HepG2 (cell line): ENCODE measurements at regions not wholly inside any gene's neighbourhood (a gene's known extent, or its start where the extent isn't known, plus 50 kb on each side); places are given as distances from the start of the nearest gene placed in this dataset.

Experiments
- EP300 ChIP-seq, 3 experiments: sonication (generic) in 1 of 3; formaldehyde crosslinking in 1 of 3; IDR thresholded peaks; 2 replicates each; pipeline versions ENCODE4 v1.5.1 to v1.6.1; 2011 to 2020; ENCODE audit warnings: low read depth in 2 of 3, low read length in 2 of 3, borderline replicate concordance in 1 of 3, improper control_type of control experiment in 1 of 3, mild to moderate bottlenecking in 1 of 3, missing genetic modification reagents in 1 of 3, moderate library complexity in 1 of 3
- KDM4B ChIP-seq: sonication (generic); formaldehyde crosslinking; IDR thresholded peaks from 2 replicates; pipeline ENCODE4 v1.4.0; 2020; ENCODE audit warnings: missing genetic modification reagents
- NR2F2 ChIP-seq: IDR thresholded peaks from 2 replicates; pipeline ENCODE4 v1.6.1; 2012; ENCODE audit warnings: low read depth, inconsistent platforms, borderline replicate concordance
- POLR2A ChIP-seq, 2 experiments: IDR thresholded peaks; 2 replicates each; pipeline ENCODE4 v1.6.1; 2011; ENCODE audit warnings: low read depth in 2 of 2, low read length in 2 of 2, mild to moderate bottlenecking in 1 of 2, moderate library complexity in 1 of 2; ENCODE audit not compliant: insufficient read depth in 1 of 2
- RBAK ChIP-seq: sonication (generic); formaldehyde crosslinking; IDR thresholded peaks from 2 replicates; pipeline ENCODE4 v1.5.1; 2020; ENCODE audit warnings: mild to moderate bottlenecking, missing genetic modification reagents
- ZFX ChIP-seq: sonication (generic); formaldehyde crosslinking; IDR thresholded peaks from 2 replicates; pipeline ENCODE4 v1.4.0; 2020; ENCODE audit warnings: mild to moderate bottlenecking, low read depth, missing genetic modification reagents, moderate library complexity
- ZNF274 ChIP-seq: sonication (generic); formaldehyde crosslinking; IDR thresholded peaks from 2 replicates; pipeline ENCODE4 v1.5.1; 2020; ENCODE audit warnings: mild to moderate bottlenecking, missing genetic modification reagents
- ZNF296 ChIP-seq: sonication (generic); formaldehyde crosslinking; conservative IDR thresholded peaks from 2 replicates; pipeline ENCODE4 v1.5.0; 2020; ENCODE audit warnings: mild to moderate bottlenecking, missing genetic modification reagents
- ZNF7 ChIP-seq: IDR thresholded peaks from 2 replicates; pipeline ENCODE4 v1.6.1; 2016; ENCODE audit warnings: missing biosample characterization, missing genetic modification reagents
- TF ChIP-seq, protein P1 (sequence below): sonication (generic); formaldehyde crosslinking; IDR thresholded peaks from 2 replicates; pipeline ENCODE4 v1.5.0; 2020; ENCODE audit warnings: mild to moderate bottlenecking, missing genetic modification reagents, moderate library complexity
- TF ChIP-seq, protein P2 (sequence below): sonication (generic); formaldehyde crosslinking; IDR thresholded peaks from 2 replicates; pipeline ENCODE4 v1.4.0; 2020; ENCODE audit warnings: missing genetic modification reagents
- TF ChIP-seq, protein P3 (sequence below): sonication (generic); formaldehyde crosslinking; conservative IDR thresholded peaks from 2 replicates; pipeline ENCODE4 v1.4.0; 2020; ENCODE audit warnings: missing genetic modification reagents
- TF ChIP-seq, protein P4 (sequence below): sonication (generic); IDR thresholded peaks from 2 replicates; pipeline ENCODE4 v1.6.1; 2016; ENCODE audit warnings: low read depth, borderline replicate concordance

DNA sequence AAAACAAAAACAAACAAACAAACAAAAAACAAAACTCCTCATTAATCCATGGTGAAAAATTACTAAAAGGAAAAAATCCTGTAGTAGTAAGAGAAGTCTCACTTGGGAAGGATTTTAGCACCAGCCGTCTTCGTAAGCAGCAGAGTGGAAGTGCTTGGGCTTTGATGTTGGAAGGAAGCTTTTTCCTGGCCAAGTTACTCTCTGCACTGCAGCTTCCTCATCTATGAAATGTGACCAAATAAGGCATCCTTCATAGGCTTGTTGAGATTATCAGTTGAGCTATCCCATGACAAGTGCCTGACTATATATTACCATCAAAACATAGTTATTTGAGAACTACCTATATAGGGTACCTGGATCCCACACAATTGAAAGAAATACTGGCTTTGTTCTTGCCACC, 436.4 kb upstream of the ONECUT1 start:
- TF ChIP-seq, protein P1, sequence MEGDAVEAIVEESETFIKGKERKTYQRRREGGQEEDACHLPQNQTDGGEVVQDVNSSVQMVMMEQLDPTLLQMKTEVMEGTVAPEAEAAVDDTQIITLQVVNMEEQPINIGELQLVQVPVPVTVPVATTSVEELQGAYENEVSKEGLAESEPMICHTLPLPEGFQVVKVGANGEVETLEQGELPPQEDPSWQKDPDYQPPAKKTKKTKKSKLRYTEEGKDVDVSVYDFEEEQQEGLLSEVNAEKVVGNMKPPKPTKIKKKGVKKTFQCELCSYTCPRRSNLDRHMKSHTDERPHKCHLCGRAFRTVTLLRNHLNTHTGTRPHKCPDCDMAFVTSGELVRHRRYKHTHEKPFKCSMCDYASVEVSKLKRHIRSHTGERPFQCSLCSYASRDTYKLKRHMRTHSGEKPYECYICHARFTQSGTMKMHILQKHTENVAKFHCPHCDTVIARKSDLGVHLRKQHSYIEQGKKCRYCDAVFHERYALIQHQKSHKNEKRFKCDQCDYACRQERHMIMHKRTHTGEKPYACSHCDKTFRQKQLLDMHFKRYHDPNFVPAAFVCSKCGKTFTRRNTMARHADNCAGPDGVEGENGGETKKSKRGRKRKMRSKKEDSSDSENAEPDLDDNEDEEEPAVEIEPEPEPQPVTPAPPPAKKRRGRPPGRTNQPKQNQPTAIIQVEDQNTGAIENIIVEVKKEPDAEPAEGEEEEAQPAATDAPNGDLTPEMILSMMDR (CRISPR knock-in tag): no peak
- TF ChIP-seq ZNF7 (CRISPR knock-in tag): no peak
- TF ChIP-seq ZNF296 (CRISPR knock-in tag): no peak
- TF ChIP-seq, protein P2, sequence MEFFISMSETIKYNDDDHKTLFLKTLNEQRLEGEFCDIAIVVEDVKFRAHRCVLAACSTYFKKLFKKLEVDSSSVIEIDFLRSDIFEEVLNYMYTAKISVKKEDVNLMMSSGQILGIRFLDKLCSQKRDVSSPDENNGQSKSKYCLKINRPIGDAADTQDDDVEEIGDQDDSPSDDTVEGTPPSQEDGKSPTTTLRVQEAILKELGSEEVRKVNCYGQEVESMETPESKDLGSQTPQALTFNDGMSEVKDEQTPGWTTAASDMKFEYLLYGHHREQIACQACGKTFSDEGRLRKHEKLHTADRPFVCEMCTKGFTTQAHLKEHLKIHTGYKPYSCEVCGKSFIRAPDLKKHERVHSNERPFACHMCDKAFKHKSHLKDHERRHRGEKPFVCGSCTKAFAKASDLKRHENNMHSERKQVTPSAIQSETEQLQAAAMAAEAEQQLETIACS (CRISPR knock-in tag): no peak
- TF ChIP-seq, protein P3, sequence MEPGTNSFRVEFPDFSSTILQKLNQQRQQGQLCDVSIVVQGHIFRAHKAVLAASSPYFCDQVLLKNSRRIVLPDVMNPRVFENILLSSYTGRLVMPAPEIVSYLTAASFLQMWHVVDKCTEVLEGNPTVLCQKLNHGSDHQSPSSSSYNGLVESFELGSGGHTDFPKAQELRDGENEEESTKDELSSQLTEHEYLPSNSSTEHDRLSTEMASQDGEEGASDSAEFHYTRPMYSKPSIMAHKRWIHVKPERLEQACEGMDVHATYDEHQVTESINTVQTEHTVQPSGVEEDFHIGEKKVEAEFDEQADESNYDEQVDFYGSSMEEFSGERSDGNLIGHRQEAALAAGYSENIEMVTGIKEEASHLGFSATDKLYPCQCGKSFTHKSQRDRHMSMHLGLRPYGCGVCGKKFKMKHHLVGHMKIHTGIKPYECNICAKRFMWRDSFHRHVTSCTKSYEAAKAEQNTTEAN: no peak
- no peak for TF ChIP-seq NR2F2
- no peak for TF ChIP-seq ZNF274
- TF ChIP-seq POLR2A (IDR thresholded peaks at IDR 0.05; ENCODE audit: insufficient read depth in 1 of 2, low read depth in 2 of 2, low read length in 2 of 2): no peak
- no peak for TF ChIP-seq RBAK
- TF ChIP-seq KDM4B (CRISPR knock-in tag): no peak
- TF ChIP-seq, protein P4, sequence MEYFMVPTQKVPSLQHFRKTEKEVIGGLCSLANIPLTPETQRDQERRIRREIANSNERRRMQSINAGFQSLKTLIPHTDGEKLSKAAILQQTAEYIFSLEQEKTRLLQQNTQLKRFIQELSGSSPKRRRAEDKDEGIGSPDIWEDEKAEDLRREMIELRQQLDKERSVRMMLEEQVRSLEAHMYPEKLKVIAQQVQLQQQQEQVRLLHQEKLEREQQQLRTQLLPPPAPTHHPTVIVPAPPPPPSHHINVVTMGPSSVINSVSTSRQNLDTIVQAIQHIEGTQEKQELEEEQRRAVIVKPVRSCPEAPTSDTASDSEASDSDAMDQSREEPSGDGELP: no peak
- TF ChIP-seq ZFX: no peak
- no peak for TF ChIP-seq EP300 (IDR thresholded peaks at IDR 0.05; ENCODE audit: low read depth in 2 of 2, low read length in 2 of 2)
- no peak for TF ChIP-seq EP300 (CRISPR knock-in tag; IDR thresholded peaks at IDR 0.05; ENCODE audit: borderline replicate concordance)
